ENCODE measurements at regions not wholly inside any gene's neighbourhood (a gene's known extent, or its start where the extent isn't known, plus 50 kb on each side); places are given as distances from the start of the nearest gene placed in this dataset.

GRCh38 chr14:98593361-98593761 lies 678.6 kb downstream of the BCL11B start:
- no peak overlapping the region for H3K4me3 ChIP-seq (ENCODE audit: low read depth, low read length)

GRCh38 chr14:98594156-98594555 lies 677.8 kb downstream of the BCL11B start:
- DNase-seq (ENCODE audit: low read depth), result no peak
- no peak overlapping the region for H3K4me3 ChIP-seq (ENCODE audit: low read depth, low read length)
- in situ Hi-C loops (cut with HindIII; ENCODE audit: low sequenced_read_pairs), result no loop called here
- TF ChIP-seq, protein P1, sequence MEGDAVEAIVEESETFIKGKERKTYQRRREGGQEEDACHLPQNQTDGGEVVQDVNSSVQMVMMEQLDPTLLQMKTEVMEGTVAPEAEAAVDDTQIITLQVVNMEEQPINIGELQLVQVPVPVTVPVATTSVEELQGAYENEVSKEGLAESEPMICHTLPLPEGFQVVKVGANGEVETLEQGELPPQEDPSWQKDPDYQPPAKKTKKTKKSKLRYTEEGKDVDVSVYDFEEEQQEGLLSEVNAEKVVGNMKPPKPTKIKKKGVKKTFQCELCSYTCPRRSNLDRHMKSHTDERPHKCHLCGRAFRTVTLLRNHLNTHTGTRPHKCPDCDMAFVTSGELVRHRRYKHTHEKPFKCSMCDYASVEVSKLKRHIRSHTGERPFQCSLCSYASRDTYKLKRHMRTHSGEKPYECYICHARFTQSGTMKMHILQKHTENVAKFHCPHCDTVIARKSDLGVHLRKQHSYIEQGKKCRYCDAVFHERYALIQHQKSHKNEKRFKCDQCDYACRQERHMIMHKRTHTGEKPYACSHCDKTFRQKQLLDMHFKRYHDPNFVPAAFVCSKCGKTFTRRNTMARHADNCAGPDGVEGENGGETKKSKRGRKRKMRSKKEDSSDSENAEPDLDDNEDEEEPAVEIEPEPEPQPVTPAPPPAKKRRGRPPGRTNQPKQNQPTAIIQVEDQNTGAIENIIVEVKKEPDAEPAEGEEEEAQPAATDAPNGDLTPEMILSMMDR (IDR thresholded peaks at IDR 0.05; ENCODE audit: low read depth, low read length, missing control alignments), result no peak

More at GRCh38 chr14:98593361-98593761, 678.6 kb downstream of the BCL11B start:
- in situ Hi-C loops (cut with HindIII; ENCODE audit: low sequenced_read_pairs), result no loop called here
- no peak for DNase-seq (ENCODE audit: low read depth)
- TF ChIP-seq, protein P1 (IDR thresholded peaks at IDR 0.05; ENCODE audit: low read depth, low read length, missing control alignments), result no peak

DNA sequence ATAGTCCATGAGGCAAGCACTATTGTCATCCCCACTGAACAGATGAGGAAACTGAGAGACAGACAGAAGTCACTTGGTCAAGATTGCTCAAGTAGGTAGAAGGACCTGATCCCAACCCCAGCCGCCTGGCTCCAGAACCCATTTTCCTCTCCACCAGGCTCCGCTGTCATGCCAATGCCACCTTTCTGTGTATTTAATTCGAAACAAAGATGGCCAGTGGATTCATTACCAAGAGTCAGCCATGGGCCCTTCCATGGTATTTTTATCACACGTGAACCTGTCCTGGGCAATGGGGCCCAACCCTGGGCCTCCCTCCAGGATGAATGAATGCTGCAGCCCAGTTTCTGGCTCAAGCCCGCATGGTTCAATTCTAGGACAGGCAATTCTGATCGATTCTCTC lies 673.4 kb downstream of the BCL11B start:
- no peak overlapping the region for H3K4me3 ChIP-seq (ENCODE audit: low read depth, low read length)
- no peak for DNase-seq (ENCODE audit: low read depth)
- in situ Hi-C loops (cut with HindIII; ENCODE audit: low sequenced_read_pairs), result no loop called here
- TF ChIP-seq, protein P1 (IDR thresholded peaks at IDR 0.05; ENCODE audit: low read depth, low read length, missing control alignments), result no peak

DNA sequence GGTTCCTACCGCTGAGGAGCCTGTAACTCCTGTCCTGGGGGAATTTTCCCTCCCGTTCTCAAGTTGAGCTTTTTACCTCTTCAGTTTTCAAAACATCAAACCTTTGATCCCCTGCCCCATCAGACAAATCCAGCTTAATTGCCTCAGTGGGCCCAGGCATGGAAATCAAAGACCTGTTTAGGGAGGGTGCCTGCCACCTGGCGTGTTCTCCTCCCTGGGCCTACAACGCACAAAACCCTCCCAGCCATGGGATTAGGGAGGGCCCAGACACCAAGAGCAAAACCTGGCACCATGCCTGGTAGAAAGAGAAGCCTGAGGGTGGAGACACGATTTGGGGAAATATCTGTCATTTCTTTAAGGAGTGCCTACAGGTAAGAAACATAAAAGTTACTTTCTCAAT lies 672.9 kb downstream of the BCL11B start:
- TF ChIP-seq, protein P1 (IDR thresholded peaks at IDR 0.05; ENCODE audit: low read depth, low read length, missing control alignments), result no peak
- in situ Hi-C loops (cut with HindIII; ENCODE audit: low sequenced_read_pairs), result no loop called here
- DNase-seq (ENCODE audit: low read depth), result no peak
- H3K4me3 ChIP-seq (ENCODE audit: low read depth, low read length), result no peak overlapping the region

GRCh38 chr14:98602983-98603382 lies 669.0 kb downstream of the BCL11B start:
- TF ChIP-seq, protein P1 (IDR thresholded peaks at IDR 0.05; ENCODE audit: low read depth, low read length, missing control alignments), result no peak
- no peak overlapping the region for H3K4me3 ChIP-seq (ENCODE audit: low read depth, low read length)
- in situ Hi-C loops (cut with HindIII; ENCODE audit: low sequenced_read_pairs), result no loop called here
- DNase-seq (ENCODE audit: low read depth), result no peak

DNA sequence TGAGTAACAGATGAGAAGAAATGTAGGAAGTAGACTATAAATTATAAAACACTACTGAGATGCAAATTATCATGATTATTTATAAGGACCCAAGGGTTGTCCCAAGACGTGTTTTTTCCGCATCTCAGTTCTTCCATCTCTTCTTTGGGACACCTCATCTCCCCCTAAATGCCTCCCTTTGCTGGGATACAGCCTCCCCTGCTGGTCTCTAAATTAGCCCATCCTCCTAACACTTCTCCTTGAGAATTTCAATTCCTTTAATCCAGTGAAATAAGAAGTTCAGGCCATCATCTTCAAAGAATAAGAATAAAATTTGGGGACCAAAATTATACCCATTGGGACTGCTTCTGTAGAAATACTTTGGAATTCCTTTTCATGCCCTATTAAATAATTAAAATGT lies 667.0 kb downstream of the BCL11B start:
- TF ChIP-seq, protein P1 (IDR thresholded peaks at IDR 0.05; ENCODE audit: low read depth, low read length, missing control alignments), result no peak
- no peak overlapping the region for H3K4me3 ChIP-seq (ENCODE audit: low read depth, low read length)
- no peak for DNase-seq (ENCODE audit: low read depth)
- in situ Hi-C loops (cut with HindIII; ENCODE audit: low sequenced_read_pairs), result no loop called here
